ENCODE measurements at regions not wholly inside any gene's neighbourhood (a gene's known extent, or its start where the extent isn't known, plus 50 kb on each side); places are given as distances from the start of the nearest gene placed in this dataset.

DNA sequence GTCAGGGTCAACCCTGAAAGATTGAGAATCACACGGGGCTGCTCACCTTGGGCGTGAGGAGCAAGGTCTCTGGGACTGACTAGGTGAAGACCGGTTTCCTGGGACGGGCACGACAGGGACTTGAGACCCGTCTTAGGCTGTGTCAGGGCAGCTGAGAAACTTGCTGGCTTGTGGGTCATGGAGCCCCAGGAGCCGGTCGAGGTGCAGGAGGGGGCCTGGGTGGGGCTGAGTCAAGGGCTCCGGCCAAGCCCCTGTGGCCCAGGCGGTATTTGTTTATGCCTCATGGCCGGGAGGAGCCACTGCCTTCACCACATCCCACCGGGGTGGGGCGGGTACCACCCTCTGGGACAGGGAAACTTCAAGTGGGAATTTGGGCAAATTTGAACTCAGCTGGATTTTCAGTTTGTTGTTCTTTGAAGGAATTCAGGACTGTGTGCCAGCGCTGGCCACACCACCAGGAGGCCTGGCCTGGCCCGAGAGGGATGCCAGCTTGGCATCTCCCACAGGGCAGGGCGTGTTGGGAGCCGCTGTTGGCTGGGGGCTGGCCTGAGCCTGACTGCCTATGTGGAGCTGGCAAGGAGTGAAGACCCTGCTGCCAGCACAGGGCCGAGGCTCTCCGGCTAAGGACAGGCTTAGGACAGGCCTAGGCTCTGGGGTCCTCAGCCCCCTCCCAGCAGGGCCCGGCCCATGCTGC lies 116.1 kb downstream of the METRNL start:
- no peak for TF ChIP-seq EZH2 (IDR thresholded peaks at IDR 0.05; ENCODE audit: borderline replicate concordance, insufficient read depth, low read depth, low read length, poor library complexity, severe bottlenecking)
- TF ChIP-seq, protein P1, sequence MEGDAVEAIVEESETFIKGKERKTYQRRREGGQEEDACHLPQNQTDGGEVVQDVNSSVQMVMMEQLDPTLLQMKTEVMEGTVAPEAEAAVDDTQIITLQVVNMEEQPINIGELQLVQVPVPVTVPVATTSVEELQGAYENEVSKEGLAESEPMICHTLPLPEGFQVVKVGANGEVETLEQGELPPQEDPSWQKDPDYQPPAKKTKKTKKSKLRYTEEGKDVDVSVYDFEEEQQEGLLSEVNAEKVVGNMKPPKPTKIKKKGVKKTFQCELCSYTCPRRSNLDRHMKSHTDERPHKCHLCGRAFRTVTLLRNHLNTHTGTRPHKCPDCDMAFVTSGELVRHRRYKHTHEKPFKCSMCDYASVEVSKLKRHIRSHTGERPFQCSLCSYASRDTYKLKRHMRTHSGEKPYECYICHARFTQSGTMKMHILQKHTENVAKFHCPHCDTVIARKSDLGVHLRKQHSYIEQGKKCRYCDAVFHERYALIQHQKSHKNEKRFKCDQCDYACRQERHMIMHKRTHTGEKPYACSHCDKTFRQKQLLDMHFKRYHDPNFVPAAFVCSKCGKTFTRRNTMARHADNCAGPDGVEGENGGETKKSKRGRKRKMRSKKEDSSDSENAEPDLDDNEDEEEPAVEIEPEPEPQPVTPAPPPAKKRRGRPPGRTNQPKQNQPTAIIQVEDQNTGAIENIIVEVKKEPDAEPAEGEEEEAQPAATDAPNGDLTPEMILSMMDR (IDR thresholded peaks at IDR 0.05) = no peak

Measured in B cell (primary cell).